K562 (cell line): ENCODE measurements at regions not wholly inside any gene's neighbourhood (a gene's known extent, or its start where the extent isn't known, plus 50 kb on each side); places are given as distances from the start of the nearest gene placed in this dataset.

Experiments used
- ATAC-seq: fragments of 200-7000 bp; cut with Tn5 transposase; 3 replicates; pipeline ENCODE4 v1.9.1; 2020; ENCODE audit warnings: moderate library complexity
- BruUV-seq: library from RNA; stranded (reverse); fragments of 400-500 nt; replicated peaks from 2 replicates; lab custom pipeline; 2021; lab: Mats Ljungman, UMichigan
- CTCF ChIA-PET: fragments of 300-600 bp; formaldehyde crosslinking; extraction: SDS; loops from one replicate; lab custom pipeline; 2021; ENCODE audit warnings: low intra/inter-chr PET ratio; lab: Yijun Ruan, JAX
- POLR2A ChIA-PET: fragments of 300-600, 350-650 bp; sonication (Branson Sonifier 250); formaldehyde crosslinking; extraction: SDS; loops from one replicate; lab custom pipeline; 2021; ENCODE audit warnings: antibody characterized with exemption, inconsistent platforms; lab: Yijun Ruan, JAX
- DNase-seq, 4 experiments: peaks; one replicate each; pipeline versions ENCODE4 v3.0.0 to v3.0.0-alpha.2; 2011 to 2018; ENCODE audit warnings: low spot score in 3 of 4, mixed read lengths in 3 of 4; ENCODE audit errors: extremely low read depth in 1 of 4
- FAIRE-seq: peaks from 2 replicates; lab custom pipeline; 2011; peaks lifted over from hg19 to GRCh38; lab: Jason Lieb, UNC
- H2AFZ ChIP-seq: 2 replicates; pipeline ENCODE4 v1.6.0; 2011; ENCODE audit warnings: low read depth, low read length, control low read depth, inconsistent platforms
- H3K27ac ChIP-seq: fragments of 200-600 bp; 3 replicates; pipeline ENCODE4 v1.8.0; 2011; ENCODE audit warnings: low read depth, mild to moderate bottlenecking, control low read depth, inconsistent platforms, low read length, moderate library complexity, mixed read lengths; ENCODE audit errors: extremely low read depth
- H3K27me3 ChIP-seq, 2 experiments: fragments of 300-600 bp in 1 of 2; 2 replicates in 1 of 2; 3 replicates in 1 of 2; pipeline versions ENCODE4 v1.6.0 to v1.8.0; 2011; ENCODE audit warnings: inconsistent platforms in 2 of 2, low read length in 2 of 2, mild to moderate bottlenecking in 1 of 2, mixed read lengths in 1 of 2, moderate library complexity in 1 of 2; ENCODE audit not compliant: control insufficient read depth in 2 of 2, insufficient read depth in 2 of 2
- H3K36me3 ChIP-seq: fragments of 300-600 bp; 3 replicates; pipeline ENCODE4 v1.8.0; 2011; ENCODE audit warnings: mild to moderate bottlenecking, low read length, inconsistent platforms; ENCODE audit not compliant: control insufficient read depth, insufficient read depth
- H3K4me1 ChIP-seq, 2 experiments: fragments of 200-600 bp in 1 of 2; replicated peaks in 1 of 2; 2 replicates in 1 of 2; 3 replicates in 1 of 2; pipeline versions ENCODE4 v1.5.1 to v1.8.0; 2011; ENCODE audit warnings: inconsistent platforms in 2 of 2, low read length in 2 of 2, mild to moderate bottlenecking in 1 of 2, mixed read lengths in 1 of 2, moderate library complexity in 1 of 2; ENCODE audit not compliant: control insufficient read depth in 2 of 2, insufficient read depth in 2 of 2
- H3K4me2 ChIP-seq: 2 replicates; pipeline ENCODE4 v1.6.1; 2011; ENCODE audit warnings: low read length, control low read depth, inconsistent platforms, mixed read lengths; ENCODE audit not compliant: insufficient read depth
- H3K4me3 ChIP-seq: fragments of 200-600 bp; sonication (generic), shearing (Covaris generic); 2 replicates; pipeline ENCODE4 v1.5.1; 2016; ENCODE audit warnings: control low read depth, inconsistent platforms
- H3K79me2 ChIP-seq: fragments of 200-600 bp; 3 replicates; pipeline ENCODE4 v1.8.0; 2011; ENCODE audit warnings: low read length, inconsistent platforms; ENCODE audit not compliant: control insufficient read depth, insufficient read depth
- H3K9ac ChIP-seq, 2 experiments: 2 replicates each; pipeline versions ENCODE4 v1.6.0 to v1.6.1; 2011; ENCODE audit warnings: low read depth in 2 of 2, low read length in 2 of 2, control low read depth in 1 of 2, inconsistent platforms in 1 of 2, mild to moderate bottlenecking in 1 of 2, mixed read lengths in 1 of 2; ENCODE audit not compliant: insufficient read depth in 1 of 2
- H3K9me1 ChIP-seq: one replicate; pipeline ENCODE4 v1.6.0; 2011; ENCODE audit warnings: inconsistent platforms, mild to moderate bottlenecking, low read length, moderate library complexity; ENCODE audit not compliant: control insufficient read depth, insufficient read depth
- H3K9me3 ChIP-seq: replicated peaks from 2 replicates; pipeline ENCODE4 v1.5.1; 2011; ENCODE audit warnings: low read depth, low read length, inconsistent platforms; ENCODE audit not compliant: control insufficient read depth, insufficient read depth
- H4K20me1 ChIP-seq: replicated peaks from 2 replicates; pipeline ENCODE4 v1.6.1; 2011; ENCODE audit warnings: low read length, inconsistent platforms, mixed read lengths; ENCODE audit not compliant: control insufficient read depth, insufficient read depth
- BMI1 ChIP-seq: fragments of 150-350 bp; IDR thresholded peaks from 2 replicates; pipeline ENCODE4 v1.6.1; 2014; ENCODE audit warnings: low read length
- C11orf30 ChIP-seq: fragments of 450-650 bp; IDR thresholded peaks from 2 replicates; pipeline ENCODE4 v1.6.1; 2016; ENCODE audit warnings: low read depth, mild to moderate bottlenecking
- ETV5 ChIP-seq: sonication (generic); formaldehyde crosslinking; IDR thresholded peaks from 2 replicates; pipeline ENCODE4 v1.4.0; 2020; ENCODE audit warnings: low read depth, mild to moderate bottlenecking, missing genetic modification reagents
- ETV6 ChIP-seq, 3 experiments: fragments of 150-350 bp in 1 of 3; sonication (generic) in 1 of 3; formaldehyde crosslinking in 1 of 3; IDR thresholded peaks; 2 replicates each; pipeline versions ENCODE4 v1.6.1 to v1.8.0; 2014 to 2022; ENCODE audit warnings: borderline replicate concordance in 2 of 3, low read depth in 2 of 3, antibody characterized with exemption in 1 of 3, low read length in 1 of 3, mild to moderate bottlenecking in 1 of 3, missing genetic modification reagents in 1 of 3
- LEF1 ChIP-seq: fragments of 450-650 bp; IDR thresholded peaks from 2 replicates; pipeline ENCODE4 v1.6.1; 2016; ENCODE audit warnings: mild to moderate bottlenecking
- MECOM ChIP-seq: fragments of 250-450 bp; sonication (Bioruptor Pico); IDR thresholded peaks from 2 replicates; pipeline ENCODE4 v1.8.0; 2022; ENCODE audit warnings: inconsistent platforms
- MNT ChIP-seq, 2 experiments: fragments of 450-650 bp; conservative IDR thresholded peaks; 2 replicates each; pipeline ENCODE4 v1.6.1; 2017; ENCODE audit warnings: mild to moderate bottlenecking in 2 of 2, moderate library complexity in 2 of 2
- SIN3B ChIP-seq: fragments of 450-650 bp; IDR thresholded peaks from 2 replicates; pipeline ENCODE4 v1.6.1; 2017; ENCODE audit warnings: low read depth, mild to moderate bottlenecking, moderate library complexity
- SMAD1 ChIP-seq: fragments of 150-350 bp; IDR thresholded peaks from 2 replicates; pipeline ENCODE4 v1.6.1; 2014; ENCODE audit warnings: low read length, low read depth; ENCODE audit not compliant: partially characterized antibody
- STAT5B ChIP-seq: fragments of 250-450 bp; sonication (Bioruptor Pico); IDR thresholded peaks from 2 replicates; pipeline ENCODE4 v1.8.0; 2021; ENCODE audit warnings: mild to moderate bottlenecking, inconsistent platforms
- TEAD2 ChIP-seq: fragments of 450-650 bp; IDR thresholded peaks from 2 replicates; pipeline ENCODE4 v1.6.1; 2016; ENCODE audit warnings: missing genetic modification characterization, control low read depth, missing compliant biosample characterization
- TRIM28 ChIP-seq: fragments of 450-650 bp; IDR thresholded peaks from 2 replicates; pipeline ENCODE4 v1.6.1; 2017
- U2AF1 ChIP-seq: fragments of 200-400 bp; formaldehyde crosslinking; optimal IDR thresholded peaks from 2 replicates; pipeline ENCODE3; 2017; ENCODE audit warnings: mild to moderate bottlenecking, low read depth, low read length, moderate library complexity
- ZNF121 ChIP-seq: sonication (generic); formaldehyde crosslinking; conservative IDR thresholded peaks from 2 replicates; pipeline ENCODE4 v1.8.0; 2022; ENCODE audit warnings: missing genetic modification reagents
- ZNF224 ChIP-seq: sonication (generic); formaldehyde crosslinking; IDR thresholded peaks from 2 replicates; pipeline ENCODE4 v1.8.0; 2022; ENCODE audit warnings: mild to moderate bottlenecking, missing genetic modification reagents
- ZNF324 ChIP-seq: fragments of 250-450 bp; sonication (Bioruptor Pico); IDR thresholded peaks from 2 replicates; pipeline ENCODE4 v1.4.0; 2020; ENCODE audit warnings: mild to moderate bottlenecking
- ZNF384 ChIP-seq: IDR thresholded peaks from 2 replicates; pipeline ENCODE4 v1.6.1; 2012; ENCODE audit warnings: low read depth, low read length, improper control_type of control experiment
- WGBS: fragments of 100-300 bp; shearing (Covaris generic); methylation state at CpG from one replicate; pipeline ENCODE4 v1.1.6; 2016; ENCODE audit warnings: low coverage, mixed read lengths; ENCODE audit not compliant: insufficient coverage; ENCODE audit errors: missing lambda C conversion rate; 5-methylcytosine and 5-hydroxymethylcytosine counted together
- in situ Hi-C: fragments of 300-500 bp; cut with MboI; formaldehyde crosslinking; loops from 4 replicates; pipeline ENCODE4 v1.15.0; 2018; ENCODE audit warnings: inconsistent platforms, mixed read lengths
- intact Hi-C: fragments of 100-400 bp; cut with micrococcal nuclease; formaldehyde crosslinking; loops from 2 replicates; pipeline ENCODE4 v1.14.2; 2022
- TF ChIP-seq, protein P1 (sequence below): fragments of 450-650 bp; IDR thresholded peaks from 2 replicates; pipeline ENCODE4 v1.6.1; 2017; ENCODE audit warnings: antibody characterized with exemption, mild to moderate bottlenecking

- no peaks in the 10 kb centered on the region for H3K4me1 ChIP-seq
- ATAC-seq (no peak), DNase-seq (no peak), FAIRE-seq (no peak)
- 2% methylated on average over 7 of the region's 7 CpGs for WGBS
- TF ChIP-seq SIN3B, result no peak
- TF ChIP-seq MECOM (CRISPR knock-in tag), result no peak
- no peak for TF ChIP-seq MNT (conservative IDR thresholded peaks at IDR 0.05)
- TF ChIP-seq, protein P1, sequence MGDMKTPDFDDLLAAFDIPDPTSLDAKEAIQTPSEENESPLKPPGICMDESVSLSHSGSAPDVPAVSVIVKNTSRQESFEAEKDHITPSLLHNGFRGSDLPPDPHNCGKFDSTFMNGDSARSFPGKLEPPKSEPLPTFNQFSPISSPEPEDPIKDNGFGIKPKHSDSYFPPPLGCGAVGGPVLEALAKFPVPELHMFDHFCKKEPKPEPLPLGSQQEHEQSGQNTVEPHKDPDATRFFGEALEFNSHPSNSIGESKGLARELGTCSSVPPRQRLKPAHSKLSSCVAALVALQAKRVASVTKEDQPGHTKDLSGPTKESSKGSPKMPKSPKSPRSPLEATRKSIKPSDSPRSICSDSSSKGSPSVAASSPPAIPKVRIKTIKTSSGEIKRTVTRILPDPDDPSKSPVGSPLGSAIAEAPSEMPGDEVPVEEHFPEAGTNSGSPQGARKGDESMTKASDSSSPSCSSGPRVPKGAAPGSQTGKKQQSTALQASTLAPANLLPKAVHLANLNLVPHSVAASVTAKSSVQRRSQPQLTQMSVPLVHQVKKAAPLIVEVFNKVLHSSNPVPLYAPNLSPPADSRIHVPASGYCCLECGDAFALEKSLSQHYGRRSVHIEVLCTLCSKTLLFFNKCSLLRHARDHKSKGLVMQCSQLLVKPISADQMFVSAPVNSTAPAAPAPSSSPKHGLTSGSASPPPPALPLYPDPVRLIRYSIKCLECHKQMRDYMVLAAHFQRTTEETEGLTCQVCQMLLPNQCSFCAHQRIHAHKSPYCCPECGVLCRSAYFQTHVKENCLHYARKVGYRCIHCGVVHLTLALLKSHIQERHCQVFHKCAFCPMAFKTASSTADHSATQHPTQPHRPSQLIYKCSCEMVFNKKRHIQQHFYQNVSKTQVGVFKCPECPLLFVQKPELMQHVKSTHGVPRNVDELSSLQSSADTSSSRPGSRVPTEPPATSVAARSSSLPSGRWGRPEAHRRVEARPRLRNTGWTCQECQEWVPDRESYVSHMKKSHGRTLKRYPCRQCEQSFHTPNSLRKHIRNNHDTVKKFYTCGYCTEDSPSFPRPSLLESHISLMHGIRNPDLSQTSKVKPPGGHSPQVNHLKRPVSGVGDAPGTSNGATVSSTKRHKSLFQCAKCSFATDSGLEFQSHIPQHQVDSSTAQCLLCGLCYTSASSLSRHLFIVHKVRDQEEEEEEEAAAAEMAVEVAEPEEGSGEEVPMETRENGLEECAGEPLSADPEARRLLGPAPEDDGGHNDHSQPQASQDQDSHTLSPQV, result no peak
- TF ChIP-seq TEAD2 (tag), result no peak
- no peak for TF ChIP-seq ZNF384
- TF ChIP-seq ETV6 (IDR thresholded peaks at IDR 0.05; ENCODE audit: borderline replicate concordance in 1 of 2, low read depth in 2 of 2, low read length in 1 of 2), result no peak
- no peak for TF ChIP-seq ETV6 (CRISPR knock-in tag; IDR thresholded peaks at IDR 0.05; ENCODE audit: borderline replicate concordance)
- TF ChIP-seq ZNF224 (CRISPR knock-in tag), result no peak
- TF ChIP-seq SMAD1, result no peak
- no peak for TF ChIP-seq BMI1
- TF ChIP-seq ZNF121 (CRISPR knock-in tag), result no peak
- no peak for TF ChIP-seq C11orf30
- no peak for TF ChIP-seq LEF1
- no peak for TF ChIP-seq TRIM28
- TF ChIP-seq ETV5 (CRISPR knock-in tag), result no peak
- TF ChIP-seq STAT5B (CRISPR knock-in tag), result no peak
- TF ChIP-seq U2AF1, result no peak
- TF ChIP-seq ZNF324 (CRISPR knock-in tag), result no peak
- no peaks in the 10 kb centered on the region for H3K79me2 ChIP-seq
- no peaks in the 10 kb centered on the region for H4K20me1 ChIP-seq
- POLR2A ChIA-PET, result no interaction called here
- no peak overlapping the region for H3K9ac ChIP-seq
- no peaks in the 10 kb centered on the region for H3K27me3 ChIP-seq
- in situ Hi-C loops (no loop called here), intact Hi-C loops (no loop called here)
- no peak overlapping the region for H3K27ac ChIP-seq
- no peak overlapping the region for H3K4me2 ChIP-seq
- H3K9me3 ChIP-seq, result no peaks in the 10 kb centered on the region; the same call in 1 of the 2 replicates
- CTCF ChIA-PET, result no interaction called here
- H2AFZ ChIP-seq, result no peak overlapping the region
- BruUV-seq, result no TSS peak
- H3K4me3 ChIP-seq, result no peak overlapping the region
- no peaks in the 10 kb centered on the region for H3K9me1 ChIP-seq
- H3K36me3 ChIP-seq, result no peaks in the 10 kb centered on the region
Measured at GRCh38 chr10:36092116-36092515, 450.0 kb upstream of the FZD8 start.
